Cardiac fibroblast (primary cell): ENCODE measurements at regions not wholly inside any gene's neighbourhood (a gene's known extent, or its start where the extent isn't known, plus 50 kb on each side); places are given as distances from the start of the nearest gene placed in this dataset.
A peak's percentile ranks its signal among the peaks of the same experiment; 100 is the strongest.

Source experiments
- DNase-seq, 2 donors: peaks; one replicate each; pipeline versions ENCODE4 v3.0.0 to v3.0.0-alpha.2; 2010; ENCODE audit warnings: low read depth in 2 of 2
- H3K4me3 ChIP-seq, 2 donors: replicated peaks in 1 of 2; 1 replicate in 1 of 2; 2 replicates in 1 of 2; pipeline ENCODE4 v1.5.1; 2011; ENCODE audit warnings: low read depth in 2 of 2, low read length in 2 of 2, mild to moderate bottlenecking in 2 of 2, moderate library complexity in 1 of 2
- TF ChIP-seq, protein P1 (sequence below): IDR thresholded peaks from one replicate; pipeline ENCODE4 v1.5.1; 2011; ENCODE audit warnings: low read depth, mild to moderate bottlenecking, low read length, inconsistent platforms

DNA sequence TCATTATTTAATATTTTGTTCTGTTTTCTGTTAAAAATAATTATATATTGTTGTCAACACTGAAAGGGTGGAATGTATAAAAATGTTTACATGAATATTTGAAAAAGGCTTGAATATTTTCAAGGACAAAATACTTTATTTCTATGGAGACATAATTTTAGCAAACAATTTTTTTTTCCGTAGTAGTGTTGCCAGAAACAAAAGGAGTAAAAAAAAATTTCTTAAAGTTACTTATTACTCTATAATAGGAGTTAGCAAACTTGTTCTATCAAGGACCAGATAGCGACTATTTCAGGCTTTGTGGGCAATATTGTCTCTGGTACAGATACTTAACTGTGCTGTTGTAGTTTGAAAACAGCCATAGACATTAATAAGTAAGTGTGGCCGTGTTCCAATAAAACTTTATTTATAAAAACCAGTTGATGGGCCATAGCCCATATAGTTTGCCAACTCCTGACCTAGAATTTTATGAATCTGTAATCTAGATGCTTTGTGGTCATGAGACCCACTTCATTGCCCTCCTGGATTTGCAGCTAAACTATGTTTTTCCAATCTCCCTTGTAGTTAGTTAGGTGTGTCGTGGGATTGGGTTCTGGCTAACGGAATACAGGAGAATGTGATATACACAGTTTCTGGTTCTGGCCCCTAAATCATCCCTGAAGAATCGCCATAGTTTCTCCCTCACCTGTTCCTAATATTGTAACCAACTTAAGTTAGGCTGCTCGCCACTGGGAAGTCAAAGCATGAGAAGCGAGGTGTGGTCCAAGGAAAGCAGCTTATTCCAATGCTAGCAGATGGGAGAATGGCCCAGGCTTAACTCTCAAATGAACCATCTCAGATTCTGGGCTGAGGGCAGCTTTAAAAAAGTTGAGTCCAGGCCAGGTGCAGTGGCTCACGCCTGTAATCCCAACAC lies 153.6 kb downstream of the ABCA8 start:
- TF ChIP-seq, protein P1, sequence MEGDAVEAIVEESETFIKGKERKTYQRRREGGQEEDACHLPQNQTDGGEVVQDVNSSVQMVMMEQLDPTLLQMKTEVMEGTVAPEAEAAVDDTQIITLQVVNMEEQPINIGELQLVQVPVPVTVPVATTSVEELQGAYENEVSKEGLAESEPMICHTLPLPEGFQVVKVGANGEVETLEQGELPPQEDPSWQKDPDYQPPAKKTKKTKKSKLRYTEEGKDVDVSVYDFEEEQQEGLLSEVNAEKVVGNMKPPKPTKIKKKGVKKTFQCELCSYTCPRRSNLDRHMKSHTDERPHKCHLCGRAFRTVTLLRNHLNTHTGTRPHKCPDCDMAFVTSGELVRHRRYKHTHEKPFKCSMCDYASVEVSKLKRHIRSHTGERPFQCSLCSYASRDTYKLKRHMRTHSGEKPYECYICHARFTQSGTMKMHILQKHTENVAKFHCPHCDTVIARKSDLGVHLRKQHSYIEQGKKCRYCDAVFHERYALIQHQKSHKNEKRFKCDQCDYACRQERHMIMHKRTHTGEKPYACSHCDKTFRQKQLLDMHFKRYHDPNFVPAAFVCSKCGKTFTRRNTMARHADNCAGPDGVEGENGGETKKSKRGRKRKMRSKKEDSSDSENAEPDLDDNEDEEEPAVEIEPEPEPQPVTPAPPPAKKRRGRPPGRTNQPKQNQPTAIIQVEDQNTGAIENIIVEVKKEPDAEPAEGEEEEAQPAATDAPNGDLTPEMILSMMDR = no peak
- no peak overlapping the region for H3K4me3 ChIP-seq
- DNase-seq = no peak

DNA sequence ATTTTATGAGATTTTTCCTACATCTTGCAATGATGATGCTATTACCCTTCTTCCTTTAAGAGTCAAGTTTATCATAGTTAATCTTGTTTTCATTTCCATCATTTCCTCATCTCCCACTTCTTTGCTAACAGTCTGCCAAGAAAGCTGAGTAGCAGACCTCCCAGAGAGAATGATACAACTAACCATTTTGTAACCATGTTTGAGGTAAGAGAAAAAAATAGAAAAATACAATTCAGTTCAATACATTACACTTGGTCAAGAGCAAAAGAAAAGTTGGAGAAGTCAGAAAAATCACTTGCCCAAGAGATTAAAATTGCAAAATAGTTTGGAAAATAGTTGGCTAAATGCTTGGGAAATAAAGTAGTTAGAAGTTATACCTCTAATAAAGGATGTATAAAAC lies 154.4 kb downstream of the ABCA8 start:
- DNase-seq = peak; percentile 74 to 78
- H3K4me3 ChIP-seq = no peak overlapping the region
- TF ChIP-seq, protein P1 = no peak

DNA sequence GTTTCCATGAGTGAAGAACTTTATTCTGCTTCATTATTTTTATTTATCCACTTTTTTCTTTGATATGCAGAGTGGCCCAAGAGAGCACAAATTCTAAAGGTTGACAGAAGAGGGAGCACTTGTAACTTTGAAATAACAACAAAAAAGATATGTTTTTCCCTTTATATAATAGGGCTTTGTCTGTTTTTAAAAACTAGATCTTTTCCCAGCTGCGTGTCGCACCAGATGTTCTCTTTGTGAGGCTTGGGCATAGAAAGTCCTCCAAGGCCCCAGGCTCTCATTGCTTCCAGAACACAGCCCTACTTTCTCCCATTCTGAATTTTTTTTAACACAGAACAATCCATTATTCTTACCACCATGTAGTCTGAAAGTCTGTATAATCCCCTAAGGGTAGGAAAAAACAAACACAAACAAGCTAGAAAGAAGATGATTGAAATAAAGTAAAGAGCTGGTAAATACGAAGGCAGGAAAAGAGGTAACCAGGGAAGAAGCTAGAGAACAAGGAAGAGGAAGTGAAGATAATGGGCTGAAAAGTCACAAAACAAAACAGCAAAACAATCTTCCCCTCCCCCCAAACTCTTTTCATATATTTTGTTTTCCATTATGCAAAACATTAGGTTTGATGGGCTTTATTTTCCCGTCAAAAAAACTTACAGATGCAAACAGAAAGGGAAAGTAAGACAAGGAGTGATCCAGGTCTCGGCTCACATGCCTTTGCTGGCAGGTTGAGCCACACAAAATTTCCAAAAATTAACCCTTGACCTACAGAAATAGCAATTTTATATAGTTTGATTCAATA lies 160.4 kb downstream of the ABCA8 start:
- peak overlapping the region in 1 of 2 donors; percentile 3 for H3K4me3 ChIP-seq
- peak; percentile 75 to 81 for DNase-seq
- TF ChIP-seq, protein P1 = peak; percentile 39

DNA sequence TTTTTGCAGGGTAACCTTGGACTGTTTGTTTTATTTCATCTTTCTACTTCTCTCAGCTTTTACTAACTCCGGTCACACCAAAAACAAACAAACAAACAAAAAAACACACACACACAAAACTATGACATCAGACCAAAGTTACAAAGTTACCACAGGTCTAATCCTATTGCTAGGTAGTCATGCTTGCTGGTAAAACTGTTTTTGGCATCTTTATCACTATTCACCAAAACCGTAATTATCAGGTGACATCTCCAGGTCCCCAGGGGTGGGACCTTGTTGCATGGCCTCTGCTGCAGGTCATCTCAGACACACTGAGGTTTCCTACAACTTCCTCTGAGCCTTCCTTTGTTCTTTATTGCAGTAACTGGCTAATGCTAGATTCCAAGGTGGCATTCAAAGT lies 162.3 kb downstream of the ABCA8 start:
- no peak overlapping the region for H3K4me3 ChIP-seq
- peak in 1 of 2 donors; percentile 21 for DNase-seq
- TF ChIP-seq, protein P1 = no peak

DNA sequence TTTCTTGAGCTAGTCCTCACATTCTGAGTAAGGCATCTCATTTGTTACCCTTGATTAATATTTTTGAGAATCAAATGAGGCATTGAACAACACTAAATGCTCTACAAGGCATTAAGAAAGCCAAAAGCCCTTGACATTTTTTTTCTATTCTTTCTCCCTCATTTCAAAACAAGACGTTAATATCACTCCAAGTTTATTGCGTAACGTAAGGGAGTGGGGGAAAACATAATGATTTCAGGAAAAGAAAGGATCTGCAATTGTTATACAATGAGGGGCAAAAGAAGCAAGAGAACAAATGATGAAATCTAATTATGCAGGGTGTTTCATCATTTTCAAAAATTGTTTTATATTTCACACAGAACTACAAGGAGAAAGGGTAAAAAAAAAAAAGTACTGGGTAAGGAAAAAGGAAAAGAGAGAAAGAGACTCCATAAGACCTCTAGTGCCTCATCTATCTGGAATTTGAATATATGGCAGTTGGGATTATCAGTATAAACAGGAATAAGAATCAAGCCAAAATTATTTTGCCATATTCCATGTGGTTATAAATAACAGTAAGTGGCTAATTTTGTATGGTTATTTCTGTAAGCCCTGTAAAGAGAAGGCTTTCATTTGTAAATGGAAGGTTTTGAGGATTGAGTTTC lies 163.0 kb downstream of the ABCA8 start:
- DNase-seq = peak; percentile 80 to 91
- no peak overlapping the region for H3K4me3 ChIP-seq
- TF ChIP-seq, protein P1 = no peak

DNA sequence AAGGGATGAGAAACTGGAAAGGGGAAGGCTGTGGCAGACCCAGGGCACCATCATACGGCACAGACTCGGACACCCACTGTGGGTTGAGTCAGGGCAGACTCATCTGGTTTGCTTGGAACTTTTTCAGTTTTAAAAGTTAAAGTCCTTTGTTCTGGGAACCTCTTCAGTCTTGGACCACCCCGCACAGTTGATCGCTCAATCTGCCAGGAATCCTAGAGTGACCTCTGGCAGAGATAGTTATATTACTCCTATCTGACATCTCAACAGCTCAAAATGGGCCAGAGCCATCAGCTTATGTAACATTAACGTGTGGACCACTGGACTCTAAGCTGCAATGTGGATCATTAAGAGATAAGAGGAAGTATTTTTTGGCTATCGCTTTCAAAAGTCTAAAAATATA lies 164.3 kb downstream of the ABCA8 start:
- H3K4me3 ChIP-seq = no peak overlapping the region
- TF ChIP-seq, protein P1 = no peak
- DNase-seq = peak; percentile 18 to 77
